WI38 (cell line): ENCODE measurements at regions not wholly inside any gene's neighbourhood (a gene's known extent, or its start where the extent isn't known, plus 50 kb on each side); places are given as distances from the start of the nearest gene placed in this dataset.

Source experiments
- H3K4me3 ChIP-seq: 2 replicates; pipeline ENCODE4 v1.5.1; 2011; ENCODE audit warnings: low read depth, mild to moderate bottlenecking, control low read depth, low read length
- TF ChIP-seq, protein P1 (sequence below): IDR thresholded peaks from 2 replicates; pipeline ENCODE4 v1.5.1; 2012; ENCODE audit warnings: low read depth, mild to moderate bottlenecking, control low read depth, low read length

DNA sequence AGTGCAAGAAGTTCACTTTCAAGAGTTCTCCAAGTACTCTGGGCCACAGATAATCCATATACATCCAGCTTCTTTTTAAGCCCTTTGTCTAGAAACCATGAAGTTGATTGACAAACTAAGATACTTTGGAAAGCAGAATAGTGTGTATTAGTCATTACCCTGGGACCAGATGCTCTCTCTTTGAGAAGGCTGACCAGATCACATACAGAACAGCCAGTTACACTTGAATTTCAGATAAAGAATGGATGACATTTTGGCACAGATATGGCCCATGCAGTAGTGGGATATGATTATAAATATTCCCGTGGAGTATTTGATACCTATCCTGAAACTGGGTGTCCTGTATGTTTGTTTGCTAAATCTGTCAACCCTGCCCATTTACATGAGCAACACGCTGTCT is 414.2 kb downstream of the KLF5 start:
- no peak overlapping the region for H3K4me3 ChIP-seq
- TF ChIP-seq, protein P1, sequence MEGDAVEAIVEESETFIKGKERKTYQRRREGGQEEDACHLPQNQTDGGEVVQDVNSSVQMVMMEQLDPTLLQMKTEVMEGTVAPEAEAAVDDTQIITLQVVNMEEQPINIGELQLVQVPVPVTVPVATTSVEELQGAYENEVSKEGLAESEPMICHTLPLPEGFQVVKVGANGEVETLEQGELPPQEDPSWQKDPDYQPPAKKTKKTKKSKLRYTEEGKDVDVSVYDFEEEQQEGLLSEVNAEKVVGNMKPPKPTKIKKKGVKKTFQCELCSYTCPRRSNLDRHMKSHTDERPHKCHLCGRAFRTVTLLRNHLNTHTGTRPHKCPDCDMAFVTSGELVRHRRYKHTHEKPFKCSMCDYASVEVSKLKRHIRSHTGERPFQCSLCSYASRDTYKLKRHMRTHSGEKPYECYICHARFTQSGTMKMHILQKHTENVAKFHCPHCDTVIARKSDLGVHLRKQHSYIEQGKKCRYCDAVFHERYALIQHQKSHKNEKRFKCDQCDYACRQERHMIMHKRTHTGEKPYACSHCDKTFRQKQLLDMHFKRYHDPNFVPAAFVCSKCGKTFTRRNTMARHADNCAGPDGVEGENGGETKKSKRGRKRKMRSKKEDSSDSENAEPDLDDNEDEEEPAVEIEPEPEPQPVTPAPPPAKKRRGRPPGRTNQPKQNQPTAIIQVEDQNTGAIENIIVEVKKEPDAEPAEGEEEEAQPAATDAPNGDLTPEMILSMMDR, result no peak

DNA sequence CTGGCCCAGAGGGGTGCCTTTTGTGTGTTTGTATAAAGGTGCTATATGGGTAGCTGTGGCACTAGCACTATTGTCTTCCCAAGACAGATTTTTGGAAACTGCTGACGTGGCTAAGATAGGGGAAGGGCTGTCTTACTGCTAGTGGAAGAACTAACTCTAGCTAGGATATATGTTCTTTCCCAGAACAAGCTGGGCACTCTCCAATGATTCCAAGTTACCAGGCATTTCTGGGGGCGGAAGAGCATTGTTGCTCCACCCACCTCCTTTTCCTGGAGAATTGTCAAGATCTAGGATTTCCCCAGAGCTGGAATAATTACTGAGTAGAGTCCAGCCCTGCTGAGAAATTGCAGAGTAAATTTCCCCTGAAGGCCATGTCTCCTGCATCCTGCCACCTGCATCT is 408.3 kb downstream of the KLF5 start:
- TF ChIP-seq, protein P1, result no peak
- H3K4me3 ChIP-seq, result no peak overlapping the region

DNA sequence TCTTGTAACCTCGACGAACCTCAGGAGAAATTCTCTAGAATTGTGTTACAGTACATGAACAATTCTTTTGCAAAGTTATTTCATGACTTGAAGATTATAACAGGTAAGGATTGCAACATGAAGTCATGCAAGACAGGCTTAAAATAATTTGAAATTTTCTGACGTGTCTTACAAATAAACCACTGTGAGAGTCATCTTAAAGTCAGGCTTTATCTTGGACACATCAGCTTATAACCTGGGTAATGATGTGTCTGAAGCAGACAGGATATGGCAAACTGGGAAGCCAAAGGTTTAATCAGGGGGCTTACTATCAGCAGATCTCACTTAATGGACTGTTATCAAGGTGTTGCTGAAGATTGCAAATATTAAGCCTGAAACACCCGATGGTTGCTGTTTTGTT is 407.8 kb downstream of the KLF5 start:
- H3K4me3 ChIP-seq, result no peak overlapping the region
- TF ChIP-seq, protein P1, result no peak

DNA sequence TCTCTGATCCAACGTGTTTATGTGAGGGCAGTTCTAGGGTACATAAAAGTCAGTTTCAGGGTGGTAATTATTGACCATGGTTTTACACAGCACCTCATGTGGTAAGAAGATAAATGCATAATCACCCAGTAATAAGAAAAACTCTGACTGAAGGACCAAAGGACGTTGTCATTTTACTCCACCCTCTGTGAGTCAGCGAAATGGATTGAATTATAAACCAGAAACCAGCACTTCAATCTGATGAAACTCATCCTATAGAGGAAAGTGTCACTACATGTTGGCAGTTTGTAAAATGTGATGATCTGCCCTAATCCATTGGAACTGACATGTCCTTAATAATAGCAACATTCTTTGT is 406.8 kb downstream of the KLF5 start:
- TF ChIP-seq, protein P1, result no peak
- H3K4me3 ChIP-seq, result no peak overlapping the region

DNA sequence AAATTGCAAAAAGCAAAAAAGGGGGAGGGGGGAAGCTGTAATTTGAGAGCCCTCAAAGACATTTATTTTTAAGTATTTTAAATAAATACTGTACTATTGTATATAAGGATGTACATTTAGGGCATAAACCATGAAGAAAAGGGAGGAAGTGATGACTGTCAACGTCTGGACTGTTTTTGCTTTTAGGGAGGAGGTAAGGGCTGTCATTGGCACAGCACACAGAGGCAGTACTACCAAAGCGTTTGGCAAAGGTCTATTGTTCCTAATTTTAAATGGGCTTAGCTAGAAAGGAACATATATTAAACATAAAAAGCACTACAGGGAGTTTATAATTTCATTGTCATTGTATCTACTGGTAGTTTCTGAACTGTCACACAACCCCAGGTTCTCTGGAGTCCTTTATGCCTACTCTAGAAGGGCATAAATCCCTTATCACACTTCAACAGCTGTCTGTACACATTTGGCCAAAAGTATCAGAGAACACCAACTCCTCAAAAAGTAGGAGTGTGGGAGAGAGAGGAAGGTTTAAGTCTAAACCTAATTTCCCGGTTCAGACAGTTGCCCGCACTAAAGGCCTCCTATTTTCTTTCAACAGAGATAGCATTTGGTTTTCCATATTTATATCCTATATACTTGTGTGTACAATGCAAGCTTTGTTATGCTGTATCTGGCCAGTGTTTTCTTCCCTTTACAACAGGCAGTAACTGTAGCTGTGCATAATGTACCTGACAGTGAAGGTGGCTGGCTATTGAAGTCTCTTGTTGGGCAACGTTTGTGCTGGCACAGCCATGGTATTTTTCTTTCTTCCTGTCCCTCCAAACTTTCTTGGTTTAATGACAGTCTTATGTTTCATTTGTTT is 406.2 kb downstream of the KLF5 start:
- TF ChIP-seq, protein P1, result no peak
- no peak overlapping the region for H3K4me3 ChIP-seq

DNA sequence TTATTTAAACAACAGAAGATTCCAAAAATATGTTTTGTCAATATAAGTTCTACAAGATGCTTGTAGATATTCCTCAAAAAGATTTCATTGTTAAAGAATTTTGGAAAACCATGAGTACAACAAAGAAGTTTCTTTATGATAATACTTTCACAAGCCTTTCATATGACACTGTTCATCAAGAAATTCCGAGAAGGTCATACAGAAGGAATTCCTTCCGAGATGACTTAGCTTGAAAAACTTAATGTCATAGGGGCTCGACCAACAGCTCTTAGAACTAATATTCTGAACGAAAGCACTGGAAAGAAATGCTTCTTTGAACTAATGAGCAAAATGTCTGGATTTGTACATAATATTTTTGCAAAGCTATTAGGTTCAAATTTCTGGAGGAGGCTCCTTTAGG is 403.4 kb downstream of the KLF5 start:
- no peak overlapping the region for H3K4me3 ChIP-seq
- TF ChIP-seq, protein P1, result no peak

DNA sequence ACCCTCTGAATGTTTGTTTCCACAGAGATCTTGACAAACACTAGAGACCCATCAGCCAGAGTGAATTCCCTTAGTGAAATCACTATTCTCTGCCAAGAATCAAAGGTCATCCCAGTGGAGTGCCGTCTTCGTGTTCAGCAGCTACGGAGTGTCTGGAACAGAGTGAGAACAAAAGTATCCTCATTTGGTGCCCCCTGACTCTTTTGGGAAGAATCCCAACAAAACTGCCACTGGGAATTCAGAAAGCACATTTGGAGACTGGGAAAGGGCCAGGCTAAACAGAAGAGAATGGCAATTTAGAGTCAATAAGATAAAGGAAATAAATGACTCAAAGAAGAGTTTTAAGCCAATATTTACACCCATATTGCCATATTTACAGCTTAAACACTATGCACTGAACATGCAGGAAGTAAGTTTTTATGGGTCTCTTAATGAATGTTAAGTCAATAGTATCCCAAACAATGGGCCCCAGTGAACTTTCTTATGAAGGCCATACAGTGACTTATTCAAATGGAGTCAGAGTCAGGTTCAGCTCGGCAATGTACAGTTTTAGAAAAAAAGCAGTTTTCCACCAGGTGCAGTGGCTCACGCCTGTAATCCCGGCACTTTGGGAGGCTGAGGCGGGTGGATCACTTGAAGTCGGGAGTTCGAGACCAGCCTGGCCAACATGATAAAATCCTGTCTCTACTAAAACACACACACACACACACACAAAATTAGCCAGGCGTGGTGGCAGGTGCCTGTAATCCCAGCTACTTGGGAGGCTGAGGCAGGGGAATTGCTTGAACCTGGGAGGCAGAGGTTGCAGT is 392.6 kb downstream of the KLF5 start:
- TF ChIP-seq, protein P1, result no peak
- no peak overlapping the region for H3K4me3 ChIP-seq
